ENCODE measurements at regions not wholly inside any gene's neighbourhood (a gene's known extent, or its start where the extent isn't known, plus 50 kb on each side); places are given as distances from the start of the nearest gene placed in this dataset.

DNA sequence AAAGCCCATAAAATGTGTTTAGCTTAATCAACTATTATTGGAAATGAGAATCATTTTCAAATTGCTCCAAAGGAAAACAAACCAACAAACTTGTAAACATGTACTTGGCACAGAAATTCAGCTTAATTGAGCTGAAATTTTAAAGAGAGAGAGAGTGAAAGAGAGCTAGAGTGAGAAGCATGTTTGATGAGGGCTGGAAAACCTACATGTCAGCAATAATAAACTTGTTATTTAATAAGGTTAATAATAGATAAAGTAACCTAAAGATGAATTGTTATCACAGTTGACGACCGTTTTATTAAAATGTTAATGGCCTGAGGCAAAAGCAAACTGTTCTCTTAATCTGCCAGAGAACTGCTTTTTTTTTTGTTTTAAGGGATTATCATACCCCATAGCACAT, 496.1 kb downstream of the RNF144B start:
- H4K20me1 ChIP-seq (ENCODE audit: insufficient read depth, low read length): no peaks in the 10 kb centered on the region

DNA sequence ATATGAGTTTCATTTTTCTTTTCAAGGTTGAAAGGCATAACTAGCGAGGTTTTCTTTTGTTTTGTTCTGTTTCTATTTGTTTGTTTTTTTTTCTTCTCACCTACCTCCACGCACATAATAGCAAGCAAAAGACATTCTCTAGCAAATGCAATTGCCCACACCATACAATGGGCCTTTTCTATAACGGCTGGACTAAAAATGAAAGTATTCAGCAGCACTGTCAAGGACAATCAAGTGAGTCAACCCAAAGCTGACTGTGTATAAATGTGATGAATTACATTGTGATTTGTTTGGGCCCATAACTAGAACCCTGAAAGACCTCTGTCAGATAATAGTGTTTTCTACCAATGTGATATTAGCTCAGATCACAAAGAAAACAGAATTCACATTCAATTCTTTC, 496.7 kb downstream of the RNF144B start:
- no peaks in the 10 kb centered on the region for H3K9me3 ChIP-seq (ENCODE audit: low read length)
- no peaks in the 10 kb centered on the region for H3K27me3 ChIP-seq (ENCODE audit: insufficient read depth, low read length)
- no peak overlapping the region for H3K9ac ChIP-seq (ENCODE audit: low read length)
- H2AFZ ChIP-seq (ENCODE audit: low read length): no peak overlapping the region
- H3K4me1 ChIP-seq (ENCODE audit: insufficient read depth, low read length, severe bottlenecking): no peaks in the 10 kb centered on the region
- no peaks in the 10 kb centered on the region for H3F3A ChIP-seq (ENCODE audit: insufficient read depth, low read length)
- no peaks in the 10 kb centered on the region for H4K20me1 ChIP-seq (ENCODE audit: insufficient read depth, low read length)
- TF ChIP-seq CTCF (IDR thresholded peaks at IDR 0.05; ENCODE audit: low read length): no peak
- no peak for TF ChIP-seq EZH2 (IDR thresholded peaks at IDR 0.05; ENCODE audit: borderline replicate concordance, low read length)
- no peaks in the 10 kb centered on the region for H3K9me2 ChIP-seq (ENCODE audit: low read depth, low read length)
- H3K79me2 ChIP-seq (ENCODE audit: insufficient read depth, low read length): no peaks in the 10 kb centered on the region
- H3K4me2 ChIP-seq (ENCODE audit: low read length): no peak overlapping the region
- H3K27ac ChIP-seq (ENCODE audit: low read depth, low read length, poor library complexity, severe bottlenecking): no peak overlapping the region
- H3K36me3 ChIP-seq (ENCODE audit: insufficient read depth, low read length): no peaks in the 10 kb centered on the region
- H3K4me3 ChIP-seq (ENCODE audit: low read depth, low read length, poor library complexity, severe bottlenecking): no peak overlapping the region

More for the DNA sequence above, 496.1 kb downstream of the RNF144B start:
- Histone ChIP-seq H3K9me2 (ENCODE audit: low read depth, low read length) (no peaks in the 10 kb centered on the region), H3K4me1 (ENCODE audit: insufficient read depth, low read length, severe bottlenecking) (no peaks in the 10 kb centered on the region), H3K9me3 (ENCODE audit: low read length) (no peaks in the 10 kb centered on the region), H3K4me3 (ENCODE audit: low read depth, low read length, poor library complexity, severe bottlenecking) (no peak overlapping the region), H3K36me3 (ENCODE audit: insufficient read depth, low read length) (no peaks in the 10 kb centered on the region), H3K27me3 (ENCODE audit: insufficient read depth, low read length) (no peaks in the 10 kb centered on the region), H3K79me2 (ENCODE audit: insufficient read depth, low read length) (no peaks in the 10 kb centered on the region), H3K9ac (ENCODE audit: low read length) (no peak overlapping the region), H3K4me2 (ENCODE audit: low read length) (no peak overlapping the region), H2AFZ (ENCODE audit: low read length) (no peak overlapping the region), H3F3A (ENCODE audit: insufficient read depth, low read length) (no peaks in the 10 kb centered on the region), H3K27ac (ENCODE audit: low read depth, low read length, poor library complexity, severe bottlenecking) (no peak overlapping the region)
- TF ChIP-seq CTCF (IDR thresholded peaks at IDR 0.05; ENCODE audit: low read length) (no peak), EZH2 (IDR thresholded peaks at IDR 0.05; ENCODE audit: borderline replicate concordance, low read length) (no peak)

GRCh38 chr6:18893540-18894269, 506.6 kb downstream of the RNF144B start:
- H3K27me3 ChIP-seq (ENCODE audit: insufficient read depth, low read length): no peaks in the 10 kb centered on the region
- no peaks in the 10 kb centered on the region for H3F3A ChIP-seq (ENCODE audit: insufficient read depth, low read length)
- H3K4me2 ChIP-seq (ENCODE audit: low read length): no peak overlapping the region
- H2AFZ ChIP-seq (ENCODE audit: low read length): no peak overlapping the region
- no peak overlapping the region for H3K27ac ChIP-seq (ENCODE audit: low read depth, low read length, poor library complexity, severe bottlenecking)
- TF ChIP-seq EZH2 (IDR thresholded peaks at IDR 0.05; ENCODE audit: borderline replicate concordance, low read length): no peak
- TF ChIP-seq CTCF (IDR thresholded peaks at IDR 0.05; ENCODE audit: low read length): no peak
- H3K9me2 ChIP-seq (ENCODE audit: low read depth, low read length): no peaks in the 10 kb centered on the region
- no peaks in the 10 kb centered on the region for H3K4me1 ChIP-seq (ENCODE audit: insufficient read depth, low read length, severe bottlenecking)
- H3K79me2 ChIP-seq (ENCODE audit: insufficient read depth, low read length): no peaks in the 10 kb centered on the region
- H3K9me3 ChIP-seq (ENCODE audit: low read length): no peaks in the 10 kb centered on the region
- H4K20me1 ChIP-seq (ENCODE audit: insufficient read depth, low read length): no peaks in the 10 kb centered on the region
- H3K4me3 ChIP-seq (ENCODE audit: low read depth, low read length, poor library complexity, severe bottlenecking): no peak overlapping the region
- no peak overlapping the region for H3K9ac ChIP-seq (ENCODE audit: low read length)
- no peaks in the 10 kb centered on the region for H3K36me3 ChIP-seq (ENCODE audit: insufficient read depth, low read length)

Data from OCI-LY1 (cell line).